Ishikawa (cell line): ENCODE measurements at regions not wholly inside any gene's neighbourhood (a gene's known extent, or its start where the extent isn't known, plus 50 kb on each side); places are given as distances from the start of the nearest gene placed in this dataset.
A peak's percentile ranks its signal among the peaks of the same experiment; 100 is the strongest.

Experiments
- CEBPB ChIP-seq: IDR thresholded peaks from 2 replicates; pipeline ENCODE4 v1.6.1; 2012
- CREB1 ChIP-seq: IDR thresholded peaks from 2 replicates; pipeline ENCODE4 v1.6.1; 2012; ENCODE audit warnings: low read depth
- EGR1 ChIP-seq: IDR thresholded peaks from 2 replicates; pipeline ENCODE4 v1.6.1; 2012
- EP300 ChIP-seq: IDR thresholded peaks from 2 replicates; pipeline ENCODE4 v1.6.1; 2012; ENCODE audit warnings: borderline replicate concordance
- FOXM1 ChIP-seq: IDR thresholded peaks from 2 replicates; pipeline ENCODE4 v1.6.1; 2012; ENCODE audit warnings: low read depth, borderline replicate concordance
- NFIC ChIP-seq: IDR thresholded peaks from 2 replicates; pipeline ENCODE4 v1.6.1; 2012
- RAD21 ChIP-seq: IDR thresholded peaks from 2 replicates; pipeline ENCODE4 v1.6.1; 2012; ENCODE audit warnings: low read depth
- TAF1 ChIP-seq: IDR thresholded peaks from 2 replicates; pipeline ENCODE4 v1.6.1; 2012; ENCODE audit warnings: low read depth, mild to moderate bottlenecking
- TCF12 ChIP-seq: IDR thresholded peaks from 2 replicates; pipeline ENCODE4 v1.6.1; 2012; ENCODE audit warnings: low read depth
- TEAD4 ChIP-seq: IDR thresholded peaks from 2 replicates; pipeline ENCODE4 v1.6.1; 2012
- YY1 ChIP-seq: IDR thresholded peaks from 2 replicates; pipeline ENCODE4 v1.6.1; 2012; ENCODE audit warnings: low read depth
- ZBTB7A ChIP-seq: IDR thresholded peaks from 2 replicates; pipeline ENCODE4 v1.6.1; 2012; ENCODE audit warnings: low read depth
- TF ChIP-seq, protein P1 (sequence below): IDR thresholded peaks from 2 replicates; pipeline ENCODE4 v1.6.1; 2012
- TF ChIP-seq, protein P2 (sequence below): IDR thresholded peaks from 2 replicates; pipeline ENCODE4 v1.6.1; 2012
- TF ChIP-seq, protein P3 (sequence below): IDR thresholded peaks from 2 replicates; pipeline ENCODE4 v1.6.1; 2012; ENCODE audit warnings: low read depth, mild to moderate bottlenecking

DNA sequence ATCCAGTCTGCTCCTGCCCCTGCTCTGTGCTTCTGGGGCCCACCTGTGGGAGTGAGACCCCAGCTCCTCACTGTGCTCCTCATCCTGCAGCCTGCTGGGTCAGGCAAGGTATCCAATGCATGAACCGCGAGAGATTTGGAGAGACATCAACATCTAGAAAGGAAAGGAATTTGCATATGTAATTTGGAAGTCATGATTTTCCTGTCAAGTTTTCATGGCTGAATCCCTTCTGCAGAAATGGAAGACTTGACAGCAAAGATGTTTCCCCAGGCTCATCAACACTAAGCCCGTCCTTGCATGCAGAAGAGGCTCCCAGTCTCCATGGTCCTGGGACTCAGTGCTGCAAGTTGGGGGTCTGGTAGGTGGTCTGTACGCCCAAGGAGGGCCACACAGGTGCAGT is 176.9 kb upstream of the GRB10 start:
- TF ChIP-seq NFIC: no peak
- no peak for TF ChIP-seq YY1
- TF ChIP-seq TCF12: no peak
- TF ChIP-seq CREB1: no peak
- no peak for TF ChIP-seq EP300
- TF ChIP-seq, protein P1, sequence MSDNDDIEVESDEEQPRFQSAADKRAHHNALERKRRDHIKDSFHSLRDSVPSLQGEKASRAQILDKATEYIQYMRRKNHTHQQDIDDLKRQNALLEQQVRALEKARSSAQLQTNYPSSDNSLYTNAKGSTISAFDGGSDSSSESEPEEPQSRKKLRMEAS: no peak
- TF ChIP-seq, protein P2, sequence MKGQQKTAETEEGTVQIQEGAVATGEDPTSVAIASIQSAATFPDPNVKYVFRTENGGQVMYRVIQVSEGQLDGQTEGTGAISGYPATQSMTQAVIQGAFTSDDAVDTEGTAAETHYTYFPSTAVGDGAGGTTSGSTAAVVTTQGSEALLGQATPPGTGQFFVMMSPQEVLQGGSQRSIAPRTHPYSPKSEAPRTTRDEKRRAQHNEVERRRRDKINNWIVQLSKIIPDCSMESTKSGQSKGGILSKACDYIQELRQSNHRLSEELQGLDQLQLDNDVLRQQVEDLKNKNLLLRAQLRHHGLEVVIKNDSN: no peak
- no peak for TF ChIP-seq CEBPB
- TF ChIP-seq, protein P3, sequence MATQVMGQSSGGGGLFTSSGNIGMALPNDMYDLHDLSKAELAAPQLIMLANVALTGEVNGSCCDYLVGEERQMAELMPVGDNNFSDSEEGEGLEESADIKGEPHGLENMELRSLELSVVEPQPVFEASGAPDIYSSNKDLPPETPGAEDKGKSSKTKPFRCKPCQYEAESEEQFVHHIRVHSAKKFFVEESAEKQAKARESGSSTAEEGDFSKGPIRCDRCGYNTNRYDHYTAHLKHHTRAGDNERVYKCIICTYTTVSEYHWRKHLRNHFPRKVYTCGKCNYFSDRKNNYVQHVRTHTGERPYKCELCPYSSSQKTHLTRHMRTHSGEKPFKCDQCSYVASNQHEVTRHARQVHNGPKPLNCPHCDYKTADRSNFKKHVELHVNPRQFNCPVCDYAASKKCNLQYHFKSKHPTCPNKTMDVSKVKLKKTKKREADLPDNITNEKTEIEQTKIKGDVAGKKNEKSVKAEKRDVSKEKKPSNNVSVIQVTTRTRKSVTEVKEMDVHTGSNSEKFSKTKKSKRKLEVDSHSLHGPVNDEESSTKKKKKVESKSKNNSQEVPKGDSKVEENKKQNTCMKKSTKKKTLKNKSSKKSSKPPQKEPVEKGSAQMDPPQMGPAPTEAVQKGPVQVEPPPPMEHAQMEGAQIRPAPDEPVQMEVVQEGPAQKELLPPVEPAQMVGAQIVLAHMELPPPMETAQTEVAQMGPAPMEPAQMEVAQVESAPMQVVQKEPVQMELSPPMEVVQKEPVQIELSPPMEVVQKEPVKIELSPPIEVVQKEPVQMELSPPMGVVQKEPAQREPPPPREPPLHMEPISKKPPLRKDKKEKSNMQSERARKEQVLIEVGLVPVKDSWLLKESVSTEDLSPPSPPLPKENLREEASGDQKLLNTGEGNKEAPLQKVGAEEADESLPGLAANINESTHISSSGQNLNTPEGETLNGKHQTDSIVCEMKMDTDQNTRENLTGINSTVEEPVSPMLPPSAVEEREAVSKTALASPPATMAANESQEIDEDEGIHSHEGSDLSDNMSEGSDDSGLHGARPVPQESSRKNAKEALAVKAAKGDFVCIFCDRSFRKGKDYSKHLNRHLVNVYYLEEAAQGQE: no peak
- TF ChIP-seq RAD21: no peak
- no peak for TF ChIP-seq ZBTB7A

DNA sequence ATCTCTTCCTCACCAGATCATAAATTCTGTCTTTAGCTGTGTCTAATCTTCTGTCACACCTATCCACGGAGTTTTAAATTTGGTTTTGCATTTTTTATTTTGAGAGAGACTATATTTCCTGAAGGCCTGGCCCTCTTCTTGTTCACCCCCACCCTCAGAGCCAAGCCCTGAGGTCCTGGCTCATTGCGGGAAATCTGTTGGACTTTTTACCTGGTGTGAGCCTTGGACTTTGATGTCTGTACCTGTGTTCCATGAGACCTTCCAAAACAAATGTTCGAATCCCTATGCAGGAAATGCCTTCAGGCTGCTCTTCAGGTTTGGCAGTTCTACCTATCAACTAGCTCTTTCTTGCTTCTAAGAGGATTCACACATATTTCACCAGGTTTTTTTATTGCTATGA is 175.2 kb upstream of the GRB10 start:
- no peak for TF ChIP-seq CEBPB
- TF ChIP-seq ZBTB7A: no peak

- peak; percentile 78 for TF ChIP-seq NFIC
- TF ChIP-seq EP300: peak; percentile 51; the same call in 1 of the 2 replicates
- TF ChIP-seq, protein P1: no peak
- peak; percentile 75 for TF ChIP-seq TCF12
- no peak for TF ChIP-seq ZBTB7A
- no peak for TF ChIP-seq EGR1
- peak; percentile 53; the same call in 1 of the 2 replicates for TF ChIP-seq TEAD4
- no peak for TF ChIP-seq RAD21
- TF ChIP-seq YY1: 0 out of 2 replicates have a peak, but pooled peaks have one; percentile 22
- no peak for TF ChIP-seq CREB1
- TF ChIP-seq, protein P2: no peak
- TF ChIP-seq, protein P3: no peak
- TF ChIP-seq FOXM1: no peak
- 0 out of 2 replicates have a peak, but pooled peaks have one; percentile 14 for TF ChIP-seq CEBPB
Observed at GRCh38 chr7:50957431-50957830, 174.7 kb upstream of the GRB10 start.

- TF ChIP-seq, protein P3: no peak
- peak; percentile 57 for TF ChIP-seq CEBPB
Observed at GRCh38 chr7:50956522-50957155, 173.9 kb upstream of the GRB10 start.

GRCh38 chr7:50954716-50955115 is 172.0 kb upstream of the GRB10 start:
- TF ChIP-seq, protein P1: no peak
- TF ChIP-seq FOXM1 (no peak), EGR1 (no peak), RAD21 (no peak), NFIC (no peak), CEBPB (no peak), CREB1 (no peak), TCF12 (no peak), YY1 (no peak), ZBTB7A (no peak), TAF1 (no peak), EP300 (no peak), TEAD4 (no peak)
- TF ChIP-seq, protein P2: no peak
- TF ChIP-seq, protein P3: no peak
